IMR-90 (cell line): ENCODE measurements at regions not wholly inside any gene's neighbourhood (a gene's known extent, or its start where the extent isn't known, plus 50 kb on each side); places are given as distances from the start of the nearest gene placed in this dataset.

ENCODE experiments used
- CTCF ChIP-seq: conservative IDR thresholded peaks from 2 replicates; pipeline ENCODE4 v1.5.1; 2012; ENCODE audit warnings: mild to moderate bottlenecking, low read depth, low read length, improper control_type of control experiment
- RAD21 ChIP-seq: IDR thresholded peaks from 2 replicates; pipeline ENCODE4 v1.6.1; 2012; ENCODE audit warnings: low read length, improper control_type of control experiment

DNA sequence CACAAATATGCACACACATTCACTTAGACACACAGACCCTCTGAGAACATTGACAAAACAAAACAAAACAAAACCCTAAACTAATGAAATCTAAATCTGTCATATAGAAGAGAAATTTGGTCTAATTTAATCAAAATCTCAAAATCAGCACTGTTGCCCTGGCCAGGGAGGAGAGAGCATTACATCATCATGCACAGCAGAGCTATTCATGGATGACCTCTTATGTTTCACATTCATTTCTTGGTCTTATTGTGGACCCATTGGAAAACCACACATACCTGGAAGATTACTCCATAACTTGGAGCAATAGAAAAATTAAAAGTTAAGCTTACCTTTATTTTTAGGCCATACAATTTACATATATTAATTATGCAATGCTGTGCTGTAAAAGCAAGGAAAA lies 1223.6 kb upstream of the GJE1 start:
- TF ChIP-seq RAD21 (no peak), CTCF (no peak)
